ENCODE measurements at regions not wholly inside any gene's neighbourhood (a gene's known extent, or its start where the extent isn't known, plus 50 kb on each side); places are given as distances from the start of the nearest gene placed in this dataset.

DNA sequence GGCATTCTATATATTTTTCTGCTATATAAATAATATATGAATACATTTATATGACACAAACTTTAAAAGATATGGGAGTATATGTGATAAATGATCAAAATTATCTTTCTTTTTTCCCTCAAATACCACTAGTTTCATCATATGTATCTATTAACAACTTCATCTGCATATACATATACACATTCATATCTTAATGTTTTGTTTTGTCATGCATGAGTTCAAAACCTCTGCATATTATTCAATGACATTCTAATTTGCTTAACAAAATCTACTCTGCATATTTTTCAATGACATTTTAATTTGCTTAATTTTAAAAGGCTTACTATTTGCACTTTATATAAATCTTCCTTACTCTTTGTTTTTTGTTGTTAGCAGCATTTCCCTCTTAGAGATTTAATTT, 276.2 kb downstream of the PIK3C3 start:
- Histone ChIP-seq H3K36me3 (ENCODE audit: insufficient read depth, low read length) (no peaks in the 10 kb centered on the region), H3K9ac (ENCODE audit: insufficient read length) (no peak overlapping the region), H3K9me3 (ENCODE audit: low read depth, low read length) (no peaks in the 10 kb centered on the region), H3K4me3 (no peak overlapping the region), H3K27ac (no peak overlapping the region)
- no peak for DNase-seq (ENCODE audit: low read depth, low spot score)
- TF ChIP-seq POLR2AphosphoS5 (IDR thresholded peaks at IDR 0.05; ENCODE audit: borderline replicate concordance, low read depth, low read length): no peak
- no peak for TF ChIP-seq FOXP2 (optimal IDR thresholded peaks at IDR 0.05; ENCODE audit: control extremely low read depth, extremely low read length, insufficient read depth)
- no peak for TF ChIP-seq EZH2 (IDR thresholded peaks at IDR 0.05)

DNA sequence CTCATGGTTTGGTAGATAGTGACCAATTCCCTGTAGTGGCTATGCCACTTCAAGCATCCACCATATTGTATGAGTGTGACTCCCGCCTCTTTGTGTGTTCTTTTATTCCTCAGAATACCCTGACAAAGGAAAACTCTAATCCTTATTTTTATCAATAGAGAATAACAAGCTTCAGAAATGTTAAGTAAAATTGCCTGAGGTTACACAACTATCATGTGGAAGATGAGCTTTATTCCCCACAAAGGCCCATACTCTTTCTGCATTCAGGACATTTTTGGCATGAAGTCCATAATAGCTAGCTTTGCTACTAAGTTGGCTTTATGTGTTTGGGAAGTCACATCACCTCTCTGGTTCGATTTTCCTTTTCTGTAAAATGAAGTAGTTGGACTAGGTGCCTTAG, 276.8 kb downstream of the PIK3C3 start:
- H3K9me3 ChIP-seq (ENCODE audit: low read depth, low read length): no peaks in the 10 kb centered on the region
- H3K36me3 ChIP-seq (ENCODE audit: insufficient read depth, low read length): no peaks in the 10 kb centered on the region
- TF ChIP-seq FOXP2 (optimal IDR thresholded peaks at IDR 0.05; ENCODE audit: control extremely low read depth, extremely low read length, insufficient read depth) (no peak), EZH2 (IDR thresholded peaks at IDR 0.05) (no peak), POLR2AphosphoS5 (IDR thresholded peaks at IDR 0.05; ENCODE audit: borderline replicate concordance, low read depth, low read length) (no peak)
- no peak for DNase-seq (ENCODE audit: low read depth, low spot score)
- no peak overlapping the region for H3K9ac ChIP-seq (ENCODE audit: insufficient read length)
- H3K27ac ChIP-seq: no peak overlapping the region
- no peak overlapping the region for H3K4me3 ChIP-seq

DNA sequence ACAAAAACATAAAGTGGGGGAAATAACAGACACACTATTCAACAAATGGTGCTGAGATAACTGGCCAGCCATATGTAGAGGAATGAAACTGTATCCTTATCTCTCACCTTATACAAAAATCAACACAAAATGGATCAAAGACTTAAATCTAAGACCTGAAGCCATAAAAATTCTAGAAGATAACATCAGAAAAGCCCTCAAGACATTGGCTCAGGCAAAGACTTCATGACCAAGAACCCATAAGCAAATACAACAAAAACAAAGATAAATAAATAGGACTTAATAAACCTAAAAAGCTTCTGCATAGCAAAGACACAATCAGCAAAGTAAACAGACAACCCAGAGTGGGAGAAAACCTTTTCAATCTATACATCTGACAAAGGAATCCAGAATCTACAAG, 278.9 kb downstream of the PIK3C3 start:
- Histone ChIP-seq H3K4me3 (no peak overlapping the region), H3K9ac (ENCODE audit: insufficient read length) (no peak overlapping the region), H3K36me3 (ENCODE audit: insufficient read depth, low read length) (no peaks in the 10 kb centered on the region), H3K27ac (no peak overlapping the region), H3K9me3 (ENCODE audit: low read depth, low read length) (no peaks in the 10 kb centered on the region)
- TF ChIP-seq POLR2AphosphoS5 (IDR thresholded peaks at IDR 0.05; ENCODE audit: borderline replicate concordance, low read depth, low read length) (no peak), EZH2 (IDR thresholded peaks at IDR 0.05) (no peak), FOXP2 (optimal IDR thresholded peaks at IDR 0.05; ENCODE audit: control extremely low read depth, extremely low read length, insufficient read depth) (no peak)
- DNase-seq (ENCODE audit: low read depth, low spot score): no peak

DNA sequence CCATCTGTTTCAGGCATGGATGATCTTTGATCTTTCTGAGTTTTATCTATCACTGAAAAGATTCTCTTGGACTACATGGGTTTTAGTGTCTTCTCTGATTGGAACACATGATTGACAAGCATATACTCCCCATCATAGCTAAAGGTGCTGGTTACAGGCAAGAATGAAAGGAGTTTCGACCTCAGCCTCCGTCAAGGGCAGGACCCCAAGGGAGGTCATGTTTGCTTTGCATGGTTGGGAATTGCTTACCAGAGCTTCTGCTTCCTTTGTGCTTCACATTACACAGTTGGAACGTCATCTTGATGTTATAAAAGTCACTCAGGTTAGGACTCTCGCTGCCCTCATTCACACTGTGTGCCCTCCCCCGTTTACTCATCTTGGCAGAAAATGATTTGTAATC, 287.7 kb downstream of the PIK3C3 start:
- Histone ChIP-seq H3K9me3 (ENCODE audit: low read depth, low read length) (no peaks in the 10 kb centered on the region), H3K4me3 (no peak overlapping the region), H3K9ac (ENCODE audit: insufficient read length) (no peak overlapping the region), H3K36me3 (ENCODE audit: insufficient read depth, low read length) (no peaks in the 10 kb centered on the region), H3K27ac (no peak overlapping the region)
- no peak for TF ChIP-seq FOXP2 (optimal IDR thresholded peaks at IDR 0.05; ENCODE audit: control extremely low read depth, extremely low read length, insufficient read depth)
- no peak for TF ChIP-seq POLR2AphosphoS5 (IDR thresholded peaks at IDR 0.05; ENCODE audit: borderline replicate concordance, low read depth, low read length)
- no peak for TF ChIP-seq EZH2 (IDR thresholded peaks at IDR 0.05)
- no peak for DNase-seq (ENCODE audit: low read depth, low spot score)

DNA sequence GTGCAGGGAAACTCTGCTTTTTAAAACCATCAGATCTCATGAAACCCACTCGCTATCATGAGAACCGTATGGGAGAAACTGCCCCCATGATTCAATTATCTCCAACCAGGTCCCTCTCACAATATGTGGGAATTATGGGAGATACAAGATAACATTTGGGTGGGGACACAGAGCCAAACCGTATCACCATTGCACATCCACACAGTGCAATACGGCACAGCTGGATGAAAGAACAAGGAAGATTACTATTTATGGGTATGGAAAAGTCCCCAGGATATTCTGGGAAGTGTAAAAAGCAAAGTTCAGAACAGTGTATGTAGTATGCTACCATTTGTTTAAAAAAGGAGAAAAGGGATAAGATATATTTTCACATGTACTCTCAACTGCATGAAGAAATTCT, 290.1 kb downstream of the PIK3C3 start:
- TF ChIP-seq EZH2 (IDR thresholded peaks at IDR 0.05) (no peak), POLR2AphosphoS5 (IDR thresholded peaks at IDR 0.05; ENCODE audit: borderline replicate concordance, low read depth, low read length) (no peak), FOXP2 (optimal IDR thresholded peaks at IDR 0.05; ENCODE audit: control extremely low read depth, extremely low read length, insufficient read depth) (no peak)
- no peaks in the 10 kb centered on the region for H3K36me3 ChIP-seq (ENCODE audit: insufficient read depth, low read length)

DNA sequence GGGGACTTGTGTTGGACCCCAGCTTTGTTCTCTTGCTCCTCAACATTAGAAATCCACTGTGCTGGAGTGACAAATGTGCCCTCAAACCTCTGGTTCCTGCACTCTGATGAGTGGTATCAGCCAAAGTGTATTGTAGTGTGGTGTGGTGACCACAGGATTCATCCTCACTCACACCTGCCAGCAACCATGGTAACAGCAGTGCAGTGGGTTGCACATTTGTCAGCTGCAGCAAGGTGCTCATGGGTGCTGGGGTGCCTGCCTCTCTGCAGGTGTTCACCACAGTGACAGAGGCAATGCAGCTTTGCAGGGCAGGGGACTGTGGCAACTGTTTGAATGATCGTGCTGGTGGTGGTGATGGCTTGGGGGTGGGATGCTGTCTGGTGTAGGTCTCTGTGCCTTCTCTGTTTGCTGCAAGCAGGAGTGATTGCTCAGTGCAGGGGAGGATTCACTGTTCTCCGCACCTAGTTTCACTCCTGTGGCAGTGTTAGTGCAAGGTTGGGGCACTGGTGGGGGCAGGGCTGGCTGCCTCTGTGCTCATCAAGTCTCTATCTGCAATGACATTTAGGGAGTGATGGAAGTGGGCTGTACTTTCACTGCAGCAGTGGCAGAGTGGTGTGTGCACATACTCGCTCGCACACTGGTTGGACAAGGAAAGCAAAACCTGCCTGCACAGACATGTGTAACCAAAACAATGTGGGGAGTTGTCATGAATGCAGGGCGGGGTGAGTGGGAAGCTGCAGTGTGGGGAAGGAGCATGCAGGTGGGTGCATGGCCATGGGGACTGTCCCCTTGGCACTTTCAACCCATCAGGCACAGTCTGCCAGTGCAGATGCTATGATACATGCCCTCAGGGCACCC, 301.1 kb downstream of the PIK3C3 start:
- no peaks in the 10 kb centered on the region for H3K36me3 ChIP-seq (ENCODE audit: insufficient read depth, low read length)
- TF ChIP-seq EZH2 (IDR thresholded peaks at IDR 0.05): no peak
- TF ChIP-seq FOXP2 (optimal IDR thresholded peaks at IDR 0.05; ENCODE audit: control extremely low read depth, extremely low read length, insufficient read depth): no peak
- no peak for TF ChIP-seq POLR2AphosphoS5 (IDR thresholded peaks at IDR 0.05; ENCODE audit: borderline replicate concordance, low read depth, low read length)
- no peak overlapping the region for H3K4me3 ChIP-seq
- H3K27ac ChIP-seq: no peak overlapping the region
- H3K9ac ChIP-seq (ENCODE audit: insufficient read length): no peak overlapping the region
- no peak for DNase-seq (ENCODE audit: low read depth, low spot score)
- no peaks in the 10 kb centered on the region for H3K9me3 ChIP-seq (ENCODE audit: low read depth, low read length)

More for the DNA sequence above, 290.1 kb downstream of the PIK3C3 start:
- Histone ChIP-seq H3K9ac (ENCODE audit: insufficient read length) (no peak overlapping the region), H3K9me3 (ENCODE audit: low read depth, low read length) (no peaks in the 10 kb centered on the region), H3K27ac (no peak overlapping the region), H3K4me3 (no peak overlapping the region)
- DNase-seq (ENCODE audit: low read depth, low spot score): no peak

DNA sequence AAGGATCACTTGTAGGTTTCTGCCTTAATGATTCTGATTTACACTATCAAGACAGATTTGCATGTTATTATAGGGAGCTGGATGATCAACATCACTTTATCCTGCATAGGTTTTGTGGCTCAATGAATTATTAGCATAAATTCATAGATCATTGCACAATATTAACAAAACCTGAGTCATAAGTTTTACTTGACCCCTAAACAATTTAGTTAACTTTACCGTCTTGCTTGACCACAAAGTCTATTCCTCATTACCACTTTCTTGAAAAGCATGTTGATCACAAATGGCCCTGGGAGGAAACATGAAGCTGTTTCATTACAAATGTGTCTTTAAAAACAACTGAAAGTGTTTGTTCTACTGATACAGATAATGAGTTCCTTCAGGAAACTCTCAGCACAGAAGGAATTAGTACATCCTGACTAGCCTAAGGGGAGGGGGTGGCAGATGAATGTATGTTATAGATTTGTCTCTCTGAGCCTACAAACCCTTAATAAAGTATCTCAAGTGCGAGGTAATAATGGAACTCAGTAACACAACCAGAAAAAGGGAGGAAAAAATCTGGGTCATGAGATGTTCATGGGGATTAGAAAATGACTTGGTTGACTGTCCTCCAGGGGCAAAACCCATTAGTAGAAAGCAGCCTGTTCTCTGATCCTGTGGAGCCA, 303.4 kb downstream of the PIK3C3 start:
- Histone ChIP-seq H3K36me3 (ENCODE audit: insufficient read depth, low read length) (no peaks in the 10 kb centered on the region), H3K4me3 (0 out of 2 replicates have a peak overlapping the region, but pooled peaks have one; percentile 3), H3K27ac (peak overlapping the region; percentile 25; the same call in 1 of the 2 replicates), H3K9ac (ENCODE audit: insufficient read length) (no peak overlapping the region), H3K9me3 (ENCODE audit: low read depth, low read length) (no peaks in the 10 kb centered on the region)
- no peak for TF ChIP-seq FOXP2 (optimal IDR thresholded peaks at IDR 0.05; ENCODE audit: control extremely low read depth, extremely low read length, insufficient read depth)
- TF ChIP-seq POLR2AphosphoS5 (IDR thresholded peaks at IDR 0.05; ENCODE audit: borderline replicate concordance, low read depth, low read length): no peak
- no peak for TF ChIP-seq EZH2 (IDR thresholded peaks at IDR 0.05)
- DNase-seq (ENCODE audit: low read depth, low spot score): no peak

DNA sequence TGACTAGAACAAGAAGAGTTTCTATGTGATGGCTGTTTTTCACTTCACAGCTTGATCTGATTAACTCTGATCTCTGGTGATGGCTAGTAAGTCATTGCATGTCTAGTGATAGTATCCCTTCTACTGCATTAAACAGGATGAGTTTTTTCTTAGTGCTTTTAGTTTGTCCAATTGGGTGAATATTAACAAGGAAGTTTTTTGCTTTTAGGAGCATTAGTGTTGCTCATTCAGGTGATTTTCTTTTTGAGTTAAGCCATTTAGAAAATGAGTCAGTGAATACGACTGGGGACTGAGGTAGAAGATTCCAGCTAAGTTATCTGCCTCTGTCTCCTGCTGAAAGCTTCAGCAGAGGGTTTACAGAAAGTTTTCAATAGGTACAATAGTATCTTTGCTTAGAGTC, 306.7 kb downstream of the PIK3C3 start:
- Histone ChIP-seq H3K9ac (ENCODE audit: insufficient read length) (no peak overlapping the region), H3K9me3 (ENCODE audit: low read depth, low read length) (no peaks in the 10 kb centered on the region), H3K27ac (no peak overlapping the region), H3K36me3 (ENCODE audit: insufficient read depth, low read length) (no peaks in the 10 kb centered on the region), H3K4me3 (no peak overlapping the region)
- TF ChIP-seq FOXP2 (optimal IDR thresholded peaks at IDR 0.05; ENCODE audit: control extremely low read depth, extremely low read length, insufficient read depth): no peak
- TF ChIP-seq EZH2 (IDR thresholded peaks at IDR 0.05): no peak
- TF ChIP-seq POLR2AphosphoS5 (IDR thresholded peaks at IDR 0.05; ENCODE audit: borderline replicate concordance, low read depth, low read length): no peak
- DNase-seq (ENCODE audit: low read depth, low spot score): no peak

All from SK-N-MC (cell line).